ENCODE measurements at regions not wholly inside any gene's neighbourhood (a gene's known extent, or its start where the extent isn't known, plus 50 kb on each side); places are given as distances from the start of the nearest gene placed in this dataset.

DNA sequence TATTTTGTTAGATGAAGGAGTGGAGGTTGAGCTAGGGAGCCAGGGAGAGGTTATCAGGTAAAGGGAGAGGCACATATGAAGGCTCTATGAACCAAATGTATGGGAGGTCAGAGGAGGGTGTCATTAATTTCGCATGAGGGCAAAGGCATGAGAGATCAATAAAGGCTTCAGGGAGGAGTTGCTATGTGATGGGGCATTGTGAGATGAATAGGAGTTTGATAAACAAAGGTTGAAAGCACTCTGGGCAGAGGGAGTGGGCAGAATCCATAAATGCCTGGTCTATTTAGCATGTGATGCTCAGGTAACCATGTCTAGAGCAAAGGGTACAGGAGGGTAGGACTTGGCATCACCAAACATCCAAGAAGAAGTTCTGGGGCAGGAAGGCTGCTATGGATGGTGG lies 273.4 kb downstream of the HAUS1 start:
- no peak overlapping the region for H3K27ac Mint-ChIP-seq (ENCODE audit: unreplicated experiment)
- H3K27me3 Mint-ChIP-seq (ENCODE audit: unreplicated experiment) = peaks cover 25% of the 10 kb centered on the region
- DNase-seq (ENCODE audit: extremely low spot score, unreplicated experiment) = no peak
- peaks cover 1% of the 10 kb centered on the region for H3K4me1 Mint-ChIP-seq (ENCODE audit: unreplicated experiment)
- no peak overlapping the region for H3K4me3 Mint-ChIP-seq (ENCODE audit: unreplicated experiment)
- TF ChIP-seq, protein P1, sequence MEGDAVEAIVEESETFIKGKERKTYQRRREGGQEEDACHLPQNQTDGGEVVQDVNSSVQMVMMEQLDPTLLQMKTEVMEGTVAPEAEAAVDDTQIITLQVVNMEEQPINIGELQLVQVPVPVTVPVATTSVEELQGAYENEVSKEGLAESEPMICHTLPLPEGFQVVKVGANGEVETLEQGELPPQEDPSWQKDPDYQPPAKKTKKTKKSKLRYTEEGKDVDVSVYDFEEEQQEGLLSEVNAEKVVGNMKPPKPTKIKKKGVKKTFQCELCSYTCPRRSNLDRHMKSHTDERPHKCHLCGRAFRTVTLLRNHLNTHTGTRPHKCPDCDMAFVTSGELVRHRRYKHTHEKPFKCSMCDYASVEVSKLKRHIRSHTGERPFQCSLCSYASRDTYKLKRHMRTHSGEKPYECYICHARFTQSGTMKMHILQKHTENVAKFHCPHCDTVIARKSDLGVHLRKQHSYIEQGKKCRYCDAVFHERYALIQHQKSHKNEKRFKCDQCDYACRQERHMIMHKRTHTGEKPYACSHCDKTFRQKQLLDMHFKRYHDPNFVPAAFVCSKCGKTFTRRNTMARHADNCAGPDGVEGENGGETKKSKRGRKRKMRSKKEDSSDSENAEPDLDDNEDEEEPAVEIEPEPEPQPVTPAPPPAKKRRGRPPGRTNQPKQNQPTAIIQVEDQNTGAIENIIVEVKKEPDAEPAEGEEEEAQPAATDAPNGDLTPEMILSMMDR (IDR thresholded peaks at IDR 0.05) = no peak
- no peaks in the 10 kb centered on the region for H3K9me3 Mint-ChIP-seq (ENCODE audit: unreplicated experiment)
- no peaks in the 10 kb centered on the region for H3K36me3 Mint-ChIP-seq (ENCODE audit: unreplicated experiment)

DNA sequence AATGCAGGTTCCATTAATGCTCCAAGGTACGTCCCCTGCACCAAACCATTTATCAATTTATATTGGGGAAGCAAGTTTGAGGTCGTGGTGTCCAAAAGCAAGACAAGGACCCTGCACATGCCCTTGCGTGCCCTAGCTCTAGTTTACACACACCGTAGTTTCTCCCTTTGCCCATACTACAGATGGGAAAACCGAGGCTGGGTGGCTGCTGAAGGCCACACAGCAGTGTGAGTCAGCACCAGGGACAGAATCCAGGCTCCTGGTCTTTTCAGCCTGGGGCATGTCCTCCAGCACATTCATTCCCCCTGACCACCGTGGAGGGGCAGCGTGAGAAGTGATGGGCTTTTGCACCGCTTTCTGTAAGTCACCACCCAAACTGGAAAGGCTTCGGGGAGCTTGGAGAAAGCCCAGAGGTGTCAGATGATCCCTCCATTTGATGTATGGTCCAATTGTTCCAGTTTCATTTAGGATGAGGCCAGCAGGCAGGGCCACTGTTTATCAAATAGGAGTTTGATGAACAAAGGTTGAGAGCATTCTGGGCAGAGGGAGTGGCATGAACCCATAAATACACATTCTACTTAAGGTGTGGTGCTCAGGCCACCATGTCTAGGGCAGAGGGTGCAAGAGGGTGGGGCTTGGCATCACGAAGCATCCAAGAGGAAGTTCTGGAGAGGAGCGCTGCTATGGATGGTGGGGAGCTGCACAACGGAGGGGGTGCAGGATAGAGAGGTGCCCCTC lies 274.1 kb downstream of the HAUS1 start:
- no peaks in the 10 kb centered on the region for H3K36me3 Mint-ChIP-seq (ENCODE audit: unreplicated experiment)
- H3K27ac Mint-ChIP-seq (ENCODE audit: unreplicated experiment) = no peak overlapping the region
- peaks cover 25% of the 10 kb centered on the region for H3K27me3 Mint-ChIP-seq (ENCODE audit: unreplicated experiment)
- peaks cover 1% of the 10 kb centered on the region for H3K4me1 Mint-ChIP-seq (ENCODE audit: unreplicated experiment)
- DNase-seq (ENCODE audit: extremely low spot score, unreplicated experiment) = no peak
- TF ChIP-seq, protein P1 (IDR thresholded peaks at IDR 0.05) = no peak
- no peaks in the 10 kb centered on the region for H3K9me3 Mint-ChIP-seq (ENCODE audit: unreplicated experiment)
- no peak overlapping the region for H3K4me3 Mint-ChIP-seq (ENCODE audit: unreplicated experiment)

DNA sequence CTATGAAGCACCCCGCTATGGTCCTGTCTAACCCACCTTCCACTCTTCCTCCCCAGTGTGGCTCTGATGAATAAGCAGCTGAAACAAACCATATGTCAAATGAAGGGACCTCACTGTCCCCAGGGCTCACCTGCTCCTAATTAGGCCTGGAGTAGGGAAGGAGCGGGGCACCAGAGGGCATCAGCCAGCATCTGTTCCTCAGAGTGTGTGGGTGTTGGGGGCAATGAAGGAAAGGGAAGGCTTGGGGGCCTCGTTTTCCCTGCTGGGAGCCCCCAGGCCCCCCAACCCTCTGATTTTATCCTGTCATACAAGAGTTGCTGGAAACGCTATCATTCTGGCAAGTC lies 274.7 kb downstream of the HAUS1 start:
- DNase-seq (ENCODE audit: extremely low spot score, unreplicated experiment) = no peak
- Mint-ChIP-seq H3K27me3 (ENCODE audit: unreplicated experiment) (peaks cover 25% of the 10 kb centered on the region), H3K36me3 (ENCODE audit: unreplicated experiment) (no peaks in the 10 kb centered on the region), H3K27ac (ENCODE audit: unreplicated experiment) (no peak overlapping the region), H3K4me3 (ENCODE audit: unreplicated experiment) (no peak overlapping the region), H3K9me3 (ENCODE audit: unreplicated experiment) (no peaks in the 10 kb centered on the region), H3K4me1 (ENCODE audit: unreplicated experiment) (peaks cover 1% of the 10 kb centered on the region)
- TF ChIP-seq, protein P1 (IDR thresholded peaks at IDR 0.05) = no peak

DNA sequence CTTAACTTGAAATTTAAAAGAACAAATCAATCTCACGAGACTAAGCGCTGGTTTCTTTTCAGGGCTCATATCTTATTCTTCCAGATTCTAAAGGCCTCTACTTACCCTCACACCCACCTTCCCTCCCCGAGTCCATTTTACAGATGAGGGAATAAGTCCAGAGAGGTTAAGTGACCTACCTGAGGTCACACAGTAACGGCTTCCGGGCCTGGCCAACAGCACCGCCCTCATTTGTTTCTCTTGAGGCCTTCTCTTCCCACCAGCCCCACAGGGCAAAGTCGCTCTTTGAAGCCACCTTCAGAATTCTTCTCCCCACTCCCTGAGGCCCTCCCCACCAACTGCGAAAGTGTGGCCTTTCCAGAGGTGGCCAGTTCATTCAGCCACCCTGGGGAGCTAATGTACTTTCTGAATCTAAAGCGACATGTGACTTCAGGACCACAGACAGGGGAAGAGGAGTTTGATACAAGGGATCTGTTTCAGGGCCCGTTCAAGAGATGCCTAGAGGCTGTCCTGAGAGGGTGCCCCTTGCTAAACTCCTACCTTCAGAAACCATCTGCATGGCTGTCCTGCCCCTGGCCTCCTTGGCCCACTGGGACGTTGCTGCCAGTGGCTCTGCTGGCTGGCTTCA lies 275.3 kb downstream of the HAUS1 start:
- H3K27me3 Mint-ChIP-seq (ENCODE audit: unreplicated experiment) = peaks cover 23% of the 10 kb centered on the region
- H3K27ac Mint-ChIP-seq (ENCODE audit: unreplicated experiment) = no peak overlapping the region

DNA sequence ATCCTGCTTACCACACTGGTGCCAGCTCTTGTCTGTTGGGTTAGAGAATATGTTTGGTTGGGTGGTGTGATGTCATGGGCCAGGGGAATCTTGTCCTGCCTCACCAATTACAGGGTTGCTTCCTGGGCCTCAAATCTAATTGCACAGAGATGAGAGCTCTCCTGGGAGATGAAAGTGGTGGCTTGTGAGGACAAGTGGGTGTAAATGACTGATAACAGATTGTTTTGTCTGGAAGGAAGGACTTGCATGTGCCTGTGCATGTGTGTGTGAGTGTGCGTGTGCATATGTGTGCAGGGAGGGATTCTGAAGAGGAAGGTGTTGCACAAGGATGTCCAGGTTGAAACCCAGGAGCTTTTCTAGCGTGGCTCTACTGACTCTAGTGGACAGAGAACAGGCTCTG lies 271.9 kb downstream of the LOXHD1 start:
- no peak for DNase-seq (ENCODE audit: extremely low spot score, unreplicated experiment)
- Mint-ChIP-seq H3K4me1 (ENCODE audit: unreplicated experiment) (peaks cover 18% of the 10 kb centered on the region), H3K9me3 (ENCODE audit: unreplicated experiment) (no peaks in the 10 kb centered on the region), H3K27ac (ENCODE audit: unreplicated experiment) (no peak overlapping the region), H3K4me3 (ENCODE audit: unreplicated experiment) (no peak overlapping the region), H3K27me3 (ENCODE audit: unreplicated experiment) (peaks cover 17% of the 10 kb centered on the region), H3K36me3 (ENCODE audit: unreplicated experiment) (no peaks in the 10 kb centered on the region)
- TF ChIP-seq, protein P1 (IDR thresholded peaks at IDR 0.05) = no peak

More for the DNA sequence above, 275.3 kb downstream of the HAUS1 start:
- TF ChIP-seq, protein P1 (IDR thresholded peaks at IDR 0.05) = no peak
- Mint-ChIP-seq H3K4me3 (ENCODE audit: unreplicated experiment) (no peak overlapping the region), H3K9me3 (ENCODE audit: unreplicated experiment) (no peaks in the 10 kb centered on the region), H3K36me3 (ENCODE audit: unreplicated experiment) (no peaks in the 10 kb centered on the region), H3K4me1 (ENCODE audit: unreplicated experiment) (no peaks in the 10 kb centered on the region)
- no peak for DNase-seq (ENCODE audit: extremely low spot score, unreplicated experiment)

Data from osteocyte (in vitro differentiated cells).